NB4 (cell line): ENCODE measurements at regions not wholly inside any gene's neighbourhood (a gene's known extent, or its start where the extent isn't known, plus 50 kb on each side); places are given as distances from the start of the nearest gene placed in this dataset.

Source experiments
- CTCF ChIP-seq: IDR thresholded peaks from one replicate; pipeline ENCODE4 v1.5.1; 2012; ENCODE audit warnings: low read depth, low read length
- MAX ChIP-seq: IDR thresholded peaks from 2 replicates; pipeline ENCODE4 v1.6.1; 2011; ENCODE audit warnings: low read depth, low read length
- MYC ChIP-seq: IDR thresholded peaks from 2 replicates; pipeline ENCODE4 v1.6.1; 2011; ENCODE audit warnings: low read depth, low read length
- POLR2A ChIP-seq: IDR thresholded peaks from 2 replicates; pipeline ENCODE4 v1.6.1; 2011; ENCODE audit warnings: mild to moderate bottlenecking; ENCODE audit not compliant: insufficient read length; ENCODE audit errors: extremely low read depth

GRCh38 chr13:109592770-109593169, 193.6 kb downstream of the IRS2 start:
- no peak for TF ChIP-seq CTCF
- TF ChIP-seq MAX: no peak
- no peak for TF ChIP-seq POLR2A
- TF ChIP-seq MYC: no peak
